GM12878 (cell line): ENCODE measurements at regions not wholly inside any gene's neighbourhood (a gene's known extent, or its start where the extent isn't known, plus 50 kb on each side); places are given as distances from the start of the nearest gene placed in this dataset.

Source experiments
- EED ChIP-seq: sonication (generic); IDR thresholded peaks from 2 replicates; pipeline ENCODE4 v1.6.1; 2016; ENCODE audit warnings: antibody characterized with exemption, low read depth
- EP300 ChIP-seq, 2 experiments: fragments of 150-350 bp in 1 of 2; IDR thresholded peaks; 2 replicates each; pipeline ENCODE4 v1.6.1; 2011 to 2012; ENCODE audit warnings: low read depth in 2 of 2, low read length in 2 of 2, borderline replicate concordance in 1 of 2, improper control_type of control experiment in 1 of 2, inconsistent platforms in 1 of 2; ENCODE audit not compliant: control insufficient read depth in 1 of 2
- ETV6 ChIP-seq, 2 experiments: fragments of 450-650 bp in 1 of 2; IDR thresholded peaks in 1 of 2; conservative IDR thresholded peaks in 1 of 2; 2 replicates each; pipeline ENCODE4 v1.6.1; 2014; ENCODE audit warnings: antibody characterized with exemption in 1 of 2, borderline replicate concordance in 1 of 2, low read depth in 1 of 2, mild to moderate bottlenecking in 1 of 2, moderate library complexity in 1 of 2
- EZH2 ChIP-seq: IDR thresholded peaks from 2 replicates; pipeline ENCODE4 v1.6.1; 2012; ENCODE audit warnings: low read depth, mild to moderate bottlenecking, control low read depth, inconsistent platforms, low read length, borderline replicate concordance; ENCODE audit not compliant: control insufficient read depth
- NRF1 ChIP-seq: conservative IDR thresholded peaks from 2 replicates; pipeline ENCODE4 v1.6.1; 2011; ENCODE audit warnings: mild to moderate bottlenecking, low read depth, low read length, improper control_type of control experiment
- POLR2A ChIP-seq: IDR thresholded peaks from 2 replicates; pipeline ENCODE4 v1.6.1; 2011; ENCODE audit warnings: low read depth, mild to moderate bottlenecking, low read length
- POLR2AphosphoS5 ChIP-seq: IDR thresholded peaks from 2 replicates; pipeline ENCODE4 v1.6.1; 2011; ENCODE audit warnings: mild to moderate bottlenecking, low read length, inconsistent platforms
- REST ChIP-seq: IDR thresholded peaks from 2 replicates; pipeline ENCODE4 v1.6.1; 2012; ENCODE audit warnings: mild to moderate bottlenecking, low read depth, low read length
- SMARCA5 ChIP-seq: fragments of 450-650 bp; IDR thresholded peaks from 2 replicates; pipeline ENCODE4 v1.6.1; 2017; ENCODE audit warnings: mild to moderate bottlenecking
- STAT1 ChIP-seq: fragments of 450-650 bp; conservative IDR thresholded peaks from 2 replicates; pipeline ENCODE4 v1.6.1; 2014; ENCODE audit warnings: antibody characterized with exemption, mild to moderate bottlenecking
- USF2 ChIP-seq: IDR thresholded peaks from 2 replicates; pipeline ENCODE4 v1.6.1; 2011; ENCODE audit warnings: low read depth, low read length, improper control_type of control experiment, borderline replicate concordance
- ZBTB40 ChIP-seq: fragments of 450-650 bp; IDR thresholded peaks from 2 replicates; pipeline ENCODE4 v1.6.1; 2016; ENCODE audit warnings: mild to moderate bottlenecking, moderate library complexity, borderline replicate concordance
- TF ChIP-seq, protein P1 (sequence below), 3 experiments: IDR thresholded peaks in 2 of 3; conservative IDR thresholded peaks in 1 of 3; 2 replicates each; pipeline ENCODE4 v1.5.1; 2011; ENCODE audit warnings: low read depth in 3 of 3, low read length in 3 of 3, mild to moderate bottlenecking in 3 of 3, control low read depth in 2 of 3, moderate library complexity in 2 of 3, inconsistent platforms in 1 of 3, mixed read lengths in 1 of 3; ENCODE audit not compliant: control insufficient read depth in 2 of 3, insufficient read depth in 1 of 3; ENCODE audit errors: extremely low read depth in 1 of 3
- TF ChIP-seq, protein P2 (sequence below): IDR thresholded peaks from 2 replicates; pipeline ENCODE4 v1.6.1; 2012; ENCODE audit warnings: low read length, inconsistent platforms

- TF ChIP-seq, protein P1, sequence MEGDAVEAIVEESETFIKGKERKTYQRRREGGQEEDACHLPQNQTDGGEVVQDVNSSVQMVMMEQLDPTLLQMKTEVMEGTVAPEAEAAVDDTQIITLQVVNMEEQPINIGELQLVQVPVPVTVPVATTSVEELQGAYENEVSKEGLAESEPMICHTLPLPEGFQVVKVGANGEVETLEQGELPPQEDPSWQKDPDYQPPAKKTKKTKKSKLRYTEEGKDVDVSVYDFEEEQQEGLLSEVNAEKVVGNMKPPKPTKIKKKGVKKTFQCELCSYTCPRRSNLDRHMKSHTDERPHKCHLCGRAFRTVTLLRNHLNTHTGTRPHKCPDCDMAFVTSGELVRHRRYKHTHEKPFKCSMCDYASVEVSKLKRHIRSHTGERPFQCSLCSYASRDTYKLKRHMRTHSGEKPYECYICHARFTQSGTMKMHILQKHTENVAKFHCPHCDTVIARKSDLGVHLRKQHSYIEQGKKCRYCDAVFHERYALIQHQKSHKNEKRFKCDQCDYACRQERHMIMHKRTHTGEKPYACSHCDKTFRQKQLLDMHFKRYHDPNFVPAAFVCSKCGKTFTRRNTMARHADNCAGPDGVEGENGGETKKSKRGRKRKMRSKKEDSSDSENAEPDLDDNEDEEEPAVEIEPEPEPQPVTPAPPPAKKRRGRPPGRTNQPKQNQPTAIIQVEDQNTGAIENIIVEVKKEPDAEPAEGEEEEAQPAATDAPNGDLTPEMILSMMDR (IDR thresholded peaks at IDR 0.05 in 2 of 3, conservative IDR thresholded peaks at IDR 0.05 in 1 of 3; ENCODE audit: control insufficient read depth in 2 of 3, extremely low read depth in 1 of 3, insufficient read depth in 1 of 3, low read depth in 3 of 3, low read length in 3 of 3): peak; percentile 78 to 90 (median 85)
- TF ChIP-seq, protein P2, sequence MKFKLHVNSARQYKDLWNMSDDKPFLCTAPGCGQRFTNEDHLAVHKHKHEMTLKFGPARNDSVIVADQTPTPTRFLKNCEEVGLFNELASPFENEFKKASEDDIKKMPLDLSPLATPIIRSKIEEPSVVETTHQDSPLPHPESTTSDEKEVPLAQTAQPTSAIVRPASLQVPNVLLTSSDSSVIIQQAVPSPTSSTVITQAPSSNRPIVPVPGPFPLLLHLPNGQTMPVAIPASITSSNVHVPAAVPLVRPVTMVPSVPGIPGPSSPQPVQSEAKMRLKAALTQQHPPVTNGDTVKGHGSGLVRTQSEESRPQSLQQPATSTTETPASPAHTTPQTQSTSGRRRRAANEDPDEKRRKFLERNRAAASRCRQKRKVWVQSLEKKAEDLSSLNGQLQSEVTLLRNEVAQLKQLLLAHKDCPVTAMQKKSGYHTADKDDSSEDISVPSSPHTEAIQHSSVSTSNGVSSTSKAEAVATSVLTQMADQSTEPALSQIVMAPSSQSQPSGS: no peak
- TF ChIP-seq POLR2AphosphoS5 (no peak), NRF1 (no peak), EP300 (IDR thresholded peaks at IDR 0.05; ENCODE audit: borderline replicate concordance in 1 of 2, control insufficient read depth in 1 of 2, low read depth in 2 of 2, low read length in 2 of 2) (no peak), ETV6 (conservative IDR thresholded peaks at IDR 0.05 in 1 of 2, IDR thresholded peaks at IDR 0.05 in 1 of 2; ENCODE audit: borderline replicate concordance in 1 of 2, low read depth in 1 of 2) (no peak), EZH2 (no peak), STAT1 (no peak), REST (no peak), ZBTB40 (no peak), POLR2A (no peak), USF2 (no peak), EED (no peak), SMARCA5 (no peak)
These were observed 129.8 kb downstream of the SATB1 start for GRCh38 chr3:18295171-18295920.
